ENCODE measurements at regions not wholly inside any gene's neighbourhood (a gene's known extent, or its start where the extent isn't known, plus 50 kb on each side); places are given as distances from the start of the nearest gene placed in this dataset.

GRCh38 chr2:187869195-187869594 lies 315.0 kb upstream of the TFPI start:
- no peaks in the 10 kb centered on the region for H3K9me3 ChIP-seq
- in situ Hi-C loops (cut with MboI; ENCODE audit: low pct_ligation_motif_present in 1 of 4, low pct_unique_long_range_greater_than_20kb in 1 of 4, low sequenced_read_pairs in 3 of 4) (no loop called here), intact Hi-C loops (cut with DNase I; ENCODE audit: low total_unique reads) (no loop called here)
- H3K36me3 ChIP-seq = no peaks in the 10 kb centered on the region
- H3K4me3 ChIP-seq = no peak overlapping the region
- DNase-seq = no peak
- no peaks in the 10 kb centered on the region for H3K27me3 ChIP-seq
- 65% methylated on average over 9 of the region's 9 CpGs; no CpG with 5 or more reads in 1 of the 2 donors for WGBS, 2 donors (ENCODE audit: low coverage in 1 of 2)
- TF ChIP-seq POLR2A (IDR thresholded peaks at IDR 0.05) (no peak), CTCF (IDR thresholded peaks at IDR 0.05) (no peak), EP300 (IDR thresholded peaks at IDR 0.05; ENCODE audit: low read depth) (no peak), POLR2AphosphoS5 (IDR thresholded peaks at IDR 0.05) (no peak)
- H3K27ac ChIP-seq = no peak overlapping the region
- peaks cover 0 to 6% (median 0%) of the 10 kb centered on the region in 4 donors for H3K4me1 ChIP-seq

GRCh38 chr2:187871506-187871905 lies 317.3 kb upstream of the TFPI start:
- Histone ChIP-seq H3K27me3 (no peaks in the 10 kb centered on the region), H3K36me3 (no peaks in the 10 kb centered on the region), H3K4me3 (no peak overlapping the region), H3K27ac (no peak overlapping the region), H3K4me1 (peaks cover 0 to 6% (median 0%) of the 10 kb centered on the region in 4 donors), H3K9me3 (no peaks in the 10 kb centered on the region)
- in situ Hi-C loops (cut with MboI; ENCODE audit: low pct_ligation_motif_present in 1 of 4, low pct_unique_long_range_greater_than_20kb in 1 of 4, low sequenced_read_pairs in 3 of 4) (no loop called here), intact Hi-C loops (cut with DNase I; ENCODE audit: low total_unique reads) (no loop called here)
- WGBS, 2 donors (ENCODE audit: low coverage in 1 of 2) = 68 to 73% methylated on average over 3 of the region's 3 CpGs
- no peak for DNase-seq
- no peak for TF ChIP-seq POLR2AphosphoS5 (IDR thresholded peaks at IDR 0.05)
- no peak for TF ChIP-seq CTCF (IDR thresholded peaks at IDR 0.05)
- no peak for TF ChIP-seq POLR2A (IDR thresholded peaks at IDR 0.05)
- TF ChIP-seq EP300 (IDR thresholded peaks at IDR 0.05; ENCODE audit: low read depth) = no peak

- Histone ChIP-seq H3K36me3 (no peaks in the 10 kb centered on the region), H3K27ac (no peak overlapping the region), H3K4me1 (peaks cover 0 to 15% (median 4%) of the 10 kb centered on the region in 4 donors), H3K27me3 (no peaks in the 10 kb centered on the region), H3K4me3 (no peak overlapping the region), H3K9me3 (no peaks in the 10 kb centered on the region)
- intact Hi-C loops (cut with DNase I; ENCODE audit: low total_unique reads) (no loop called here), in situ Hi-C loops (cut with MboI; ENCODE audit: low pct_ligation_motif_present in 1 of 4, low pct_unique_long_range_greater_than_20kb in 1 of 4, low sequenced_read_pairs in 3 of 4) (no loop called here)
- no peak for DNase-seq
- no peak for TF ChIP-seq CTCF (IDR thresholded peaks at IDR 0.05)
- TF ChIP-seq POLR2A (IDR thresholded peaks at IDR 0.05) = no peak
- TF ChIP-seq POLR2AphosphoS5 (IDR thresholded peaks at IDR 0.05) = no peak
- no peak for TF ChIP-seq EP300 (IDR thresholded peaks at IDR 0.05; ENCODE audit: low read depth)
- 84 to 90% methylated on average over 2 of the region's 2 CpGs for WGBS, 2 donors (ENCODE audit: low coverage in 1 of 2)
Observed at GRCh38 chr2:187873132-187873531, 318.9 kb upstream of the TFPI start.

- no peaks in the 10 kb centered on the region for H3K36me3 ChIP-seq
- intact Hi-C loops (cut with DNase I; ENCODE audit: low total_unique reads) (no loop called here), in situ Hi-C loops (cut with MboI; ENCODE audit: low pct_ligation_motif_present in 1 of 4, low pct_unique_long_range_greater_than_20kb in 1 of 4, low sequenced_read_pairs in 3 of 4) (no loop called here)
- no peak for DNase-seq
- peaks cover 0 to 15% (median 4%) of the 10 kb centered on the region in 4 donors for H3K4me1 ChIP-seq
- H3K27me3 ChIP-seq = no peaks in the 10 kb centered on the region
- H3K9me3 ChIP-seq = no peaks in the 10 kb centered on the region
- no peak overlapping the region for H3K27ac ChIP-seq
- no peak overlapping the region for H3K4me3 ChIP-seq
- WGBS, 2 donors (ENCODE audit: low coverage in 1 of 2) = 59 to 67% methylated on average over 2 of the region's 2 CpGs
- no peak for TF ChIP-seq POLR2A (IDR thresholded peaks at IDR 0.05)
- TF ChIP-seq EP300 (IDR thresholded peaks at IDR 0.05; ENCODE audit: low read depth) = no peak
- no peak for TF ChIP-seq POLR2AphosphoS5 (IDR thresholded peaks at IDR 0.05)
- TF ChIP-seq CTCF (IDR thresholded peaks at IDR 0.05) = no peak
Observed at GRCh38 chr2:187874786-187875185, 320.6 kb upstream of the TFPI start.
